T-helper 2 cell treated with Interferon-gamma antibody and Interleukin-4, amounts not matched to agents 100 ng/mL and 5 ng/mL, for 36 hours (primary cell): ENCODE measurements at regions not wholly inside any gene's neighbourhood (a gene's known extent, or its start where the extent isn't known, plus 50 kb on each side); places are given as distances from the start of the nearest gene placed in this dataset.

Experiments used
- intact Hi-C: fragments of 100-400 bp; cut with micrococcal nuclease; formaldehyde crosslinking; loops from one replicate; pipeline ENCODE4 v1.15.1; 2023

DNA sequence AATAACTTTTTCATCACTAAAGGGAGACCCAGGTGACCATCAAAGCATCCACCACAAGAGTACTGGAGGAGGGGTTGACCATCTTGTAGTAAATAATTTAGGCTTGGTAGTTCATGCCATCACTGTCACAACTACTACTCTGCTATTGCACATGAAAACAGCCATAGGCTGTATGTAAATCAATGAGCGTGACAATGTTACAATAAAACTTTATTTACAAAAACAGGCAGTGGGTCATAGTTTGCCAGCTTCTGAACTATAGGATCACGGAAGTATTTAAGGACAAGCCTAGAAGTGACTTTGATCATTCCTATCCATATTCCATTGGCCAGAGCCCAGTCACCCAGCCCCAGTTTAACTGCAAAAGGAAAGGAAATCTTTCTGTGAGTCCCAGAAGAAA is 153.4 kb downstream of the NUAK1 start:
- intact Hi-C loops: no loop called here

DNA sequence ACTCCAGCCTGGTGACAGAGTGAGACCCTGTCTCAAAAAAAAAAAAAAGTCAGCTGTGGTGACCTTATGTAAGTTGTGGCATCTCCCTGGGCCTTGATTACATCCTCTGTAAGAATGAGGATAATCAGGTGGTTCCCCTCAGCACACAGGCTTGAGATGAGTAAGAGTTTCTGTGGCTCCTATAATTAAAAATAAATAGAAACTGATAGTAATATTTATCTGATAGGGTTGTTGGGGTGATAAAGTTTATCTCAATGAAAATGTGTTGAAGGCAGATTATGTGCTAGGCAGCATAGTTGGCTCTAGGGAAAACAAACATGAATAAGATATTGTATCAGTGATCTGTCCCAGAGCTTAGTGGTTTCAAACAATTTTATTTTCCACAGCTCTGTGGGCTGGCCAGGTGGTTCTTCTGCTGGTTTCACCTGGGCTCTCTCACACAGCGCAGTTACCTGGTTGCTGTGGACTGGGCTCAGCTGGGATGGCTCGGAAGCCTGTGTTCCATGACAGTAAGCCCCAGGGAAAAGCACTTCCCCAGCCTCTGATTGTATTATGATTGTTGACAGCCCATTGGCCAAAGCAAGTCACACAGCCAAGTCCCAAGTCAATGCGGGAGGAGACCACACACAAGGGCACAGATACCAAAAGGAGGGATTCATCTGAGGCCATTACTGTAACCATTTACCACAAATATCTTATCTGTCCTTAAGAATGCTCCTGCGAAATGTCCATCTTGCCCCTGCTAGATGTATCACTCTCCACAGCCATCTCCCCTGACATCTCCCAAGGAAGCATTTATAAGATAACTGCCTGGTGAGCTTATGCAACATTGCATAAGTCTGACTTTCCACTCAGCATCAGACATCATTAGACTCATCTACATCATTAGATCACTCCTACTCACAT is 151.7 kb downstream of the NUAK1 start:
- intact Hi-C loops: no loop called here

DNA sequence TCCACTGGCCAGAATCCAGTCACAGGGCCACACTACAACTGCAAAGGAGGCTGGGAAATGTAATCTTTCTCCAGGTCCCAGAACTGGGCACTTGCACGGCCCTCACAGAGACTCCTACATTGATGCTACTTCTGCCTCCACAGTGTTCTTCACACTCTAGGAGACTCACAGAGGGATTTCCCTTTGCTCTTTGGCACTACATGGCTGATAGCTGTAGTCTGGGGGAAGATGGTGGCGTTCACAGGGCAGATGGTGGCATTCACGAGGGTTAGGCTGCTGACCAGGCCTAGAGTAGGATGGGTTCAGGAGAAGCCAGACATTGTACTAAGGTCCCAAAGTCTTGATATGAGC is 151.1 kb downstream of the NUAK1 start:
- intact Hi-C loops: no loop called here

GRCh38 chr12:105992849-105993740 is 145.7 kb downstream of the NUAK1 start:
- intact Hi-C loops: no loop called here

GRCh38 chr12:105993766-105994555 is 144.8 kb downstream of the NUAK1 start:
- intact Hi-C loops: no loop called here

GRCh38 chr12:105995961-105996431 is 142.8 kb downstream of the NUAK1 start:
- intact Hi-C loops: no loop called here

DNA sequence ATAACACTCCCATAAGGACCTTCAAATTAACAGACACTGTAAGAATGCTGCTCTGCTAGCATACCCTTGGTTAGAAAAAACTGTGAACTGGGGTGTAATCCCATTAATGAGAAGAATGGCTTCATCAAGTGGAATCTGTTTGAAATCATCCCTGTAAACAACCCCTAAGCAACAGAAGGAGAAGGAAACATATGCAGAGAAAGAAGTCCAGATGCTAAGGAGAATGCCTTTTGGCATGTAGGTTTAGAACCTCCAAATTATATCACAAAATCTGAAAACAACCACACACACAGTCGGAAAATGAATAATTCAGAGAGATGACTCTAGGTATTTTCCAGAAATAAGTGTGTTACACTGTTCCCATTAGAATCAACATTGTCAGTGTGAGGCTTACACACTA is 140.2 kb downstream of the NUAK1 start:
- intact Hi-C loops: no loop called here

GRCh38 chr12:106000382-106001104 is 138.2 kb downstream of the NUAK1 start:
- intact Hi-C loops: no loop called here

GRCh38 chr12:106001105-106001836 is 137.5 kb downstream of the NUAK1 start:
- intact Hi-C loops: no loop called here

DNA sequence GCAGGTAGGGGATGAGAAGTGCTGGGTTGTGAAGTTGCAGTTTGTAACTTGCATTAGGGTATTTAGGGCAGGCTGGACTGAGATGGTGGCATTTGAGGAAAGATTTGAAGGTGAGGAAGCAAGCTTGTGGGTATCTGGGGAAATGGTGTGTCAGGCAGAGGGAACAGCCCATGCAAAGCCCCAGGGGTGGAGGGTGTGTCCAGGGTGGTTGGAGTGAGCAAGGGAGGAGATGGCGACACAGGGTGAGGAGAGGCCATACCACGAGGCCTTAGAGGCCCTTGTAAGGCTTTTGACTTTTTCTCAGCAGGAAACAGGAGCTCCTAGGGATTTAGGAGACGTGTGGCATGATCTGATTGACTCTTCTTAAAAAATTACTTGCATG is 136.9 kb downstream of the NUAK1 start:
- intact Hi-C loops: no loop called here

DNA sequence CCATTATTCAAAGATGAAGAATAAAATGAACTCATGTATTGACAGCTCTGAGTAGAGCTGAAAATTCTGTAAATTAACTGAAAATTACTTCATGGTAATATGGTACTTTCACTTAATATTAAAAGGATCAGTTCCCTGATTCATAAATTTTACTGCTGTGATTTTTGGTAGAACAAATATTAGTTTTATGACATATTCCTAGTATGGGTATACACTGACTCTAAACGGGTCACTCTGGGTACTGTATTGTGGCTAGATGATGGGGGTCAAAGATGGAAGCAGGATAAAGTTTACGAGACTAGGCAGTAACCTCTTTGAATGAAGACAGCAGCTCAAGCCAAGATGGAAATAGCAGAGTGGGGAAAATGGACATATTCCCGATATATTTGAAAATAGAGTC is 135.5 kb downstream of the NUAK1 start:
- intact Hi-C loops: no loop called here

DNA sequence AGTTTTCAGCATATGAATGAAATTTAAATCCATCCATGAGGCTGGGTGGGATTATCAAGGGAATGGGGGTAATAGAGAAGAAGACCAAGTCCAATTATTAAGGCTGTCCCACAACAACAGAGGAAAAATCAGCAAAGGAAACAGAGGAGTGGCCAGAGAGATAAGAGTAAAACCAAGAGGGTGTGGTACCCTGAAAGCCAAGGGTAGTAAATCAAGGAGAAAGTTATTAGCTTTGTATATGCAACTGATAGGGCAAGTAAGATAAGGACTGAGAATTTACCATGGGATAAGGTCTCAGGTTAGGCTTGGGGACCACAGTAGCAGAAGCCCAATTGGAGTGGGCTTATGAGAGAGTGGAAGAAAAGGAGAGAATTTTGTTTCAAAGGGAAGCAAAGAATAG is 134.5 kb downstream of the NUAK1 start:
- intact Hi-C loops: no loop called here

- intact Hi-C loops: no loop called here
Observed at GRCh38 chr12:106006382-106006781, 132.4 kb downstream of the NUAK1 start.

DNA sequence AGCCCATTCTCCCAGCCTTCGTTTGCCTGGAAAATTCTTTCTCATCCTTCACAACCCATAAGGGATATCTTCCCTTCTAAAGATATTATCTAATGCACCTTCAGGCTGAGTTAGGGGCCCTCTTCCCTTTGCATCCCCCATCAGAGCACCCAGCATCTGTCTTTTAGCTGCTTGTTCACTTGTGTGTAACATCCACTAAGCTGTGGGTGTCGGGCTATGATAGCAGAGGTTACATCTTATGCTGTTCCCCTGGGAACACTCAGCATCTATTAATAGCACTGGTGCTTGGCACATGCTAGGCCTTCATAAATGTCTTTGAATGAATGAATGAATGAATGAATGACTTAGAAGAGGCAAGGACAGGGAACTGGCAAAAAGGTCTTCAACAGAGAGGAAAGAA is 131.8 kb downstream of the NUAK1 start:
- intact Hi-C loops: no loop called here

GRCh38 chr12:106010741-106011140 is 128.0 kb downstream of the NUAK1 start:
- intact Hi-C loops: no loop called here
